ENCODE measurements at regions not wholly inside any gene's neighbourhood (a gene's known extent, or its start where the extent isn't known, plus 50 kb on each side); places are given as distances from the start of the nearest gene placed in this dataset.

GRCh38 chr12:108446766-108447165, 68.3 kb upstream of the FICD start:
- no peak for DNase-seq (ENCODE audit: low read depth in 1 of 2, low spot score in 1 of 2)
- CTCF ChIA-PET: no interaction called here
- POLR2A ChIA-PET: no interaction called here

GRCh38 chr12:108442910-108443309, 72.2 kb upstream of the FICD start:
- WGBS (ENCODE audit: missing lambda C conversion rate): 46% methylated on average over 8 of the region's 8 CpGs
- FAIRE-seq (no peak), ATAC-seq (no peak), DNase-seq (ENCODE audit: low read depth in 1 of 2, low spot score in 1 of 2) (no peak)
- Histone ChIP-seq H3K4me1 (no peaks in the 10 kb centered on the region), H3K27ac (no peak overlapping the region), H3K9me3 (no peaks in the 10 kb centered on the region), H3K4me2 (no peak overlapping the region), H3K4me3 (no peak overlapping the region)
- TF ChIP-seq MAX (IDR thresholded peaks at IDR 0.05) (no peak), CHD2 (IDR thresholded peaks at IDR 0.05; ENCODE audit: low read length, partially characterized antibody) (no peak), POLR2A (IDR thresholded peaks at IDR 0.05; ENCODE audit: low read length) (no peak), PBX3 (IDR thresholded peaks at IDR 0.05) (no peak), KDM5A (IDR thresholded peaks at IDR 0.05) (no peak), TFCP2L1 (CRISPR knock-in tag; IDR thresholded peaks at IDR 0.05) (no peak), NR3C1 (IDR thresholded peaks at IDR 0.05) (no peak), FOSB (CRISPR knock-in tag; IDR thresholded peaks at IDR 0.05) (no peak), EHMT2 (IDR thresholded peaks at IDR 0.05; ENCODE audit: low read depth) (no peak), ZNF302 (CRISPR knock-in tag; IDR thresholded peaks at IDR 0.05) (no peak)
- ChIA-PET POLR2A (no interaction called here), CTCF (no interaction called here)

More at GRCh38 chr12:108446766-108447165, 68.3 kb upstream of the FICD start:
- WGBS (ENCODE audit: missing lambda C conversion rate): 3% methylated on average over 5 of the region's 5 CpGs
- TF ChIP-seq RAD21 (conservative IDR thresholded peaks at IDR 0.05 in 1 of 2, IDR thresholded peaks at IDR 0.05 in 1 of 2) (no peak), ATOH8 (CRISPR knock-in tag; IDR thresholded peaks at IDR 0.05; ENCODE audit: low read depth) (no peak), E2F6 (IDR thresholded peaks at IDR 0.05; ENCODE audit: borderline replicate concordance, low read depth) (no peak), KDM5A (IDR thresholded peaks at IDR 0.05) (no peak), CHD4 (IDR thresholded peaks at IDR 0.05; ENCODE audit: borderline replicate concordance) (no peak), ZSCAN20 (CRISPR knock-in tag; IDR thresholded peaks at IDR 0.05) (no peak)
- FAIRE-seq: no peak
- H3K4me2 ChIP-seq: no peak overlapping the region
- H3K4me3 ChIP-seq: no peak overlapping the region
- ATAC-seq: no peak
- no peak overlapping the region for H3K27ac ChIP-seq
- no peaks in the 10 kb centered on the region for H3K4me1 ChIP-seq
- no peaks in the 10 kb centered on the region for H3K9me3 ChIP-seq

GRCh38 chr12:108442067-108442466, 73.0 kb upstream of the FICD start:
- ChIA-PET CTCF (no interaction called here), POLR2A (no interaction called here)
- FAIRE-seq: no peak
- Histone ChIP-seq H3K4me3 (no peak overlapping the region), H3K4me1 (no peaks in the 10 kb centered on the region), H3K9me3 (no peaks in the 10 kb centered on the region), H3K4me2 (no peak overlapping the region), H3K27ac (no peak overlapping the region)
- WGBS (ENCODE audit: missing lambda C conversion rate): under 1% methylated on average over 3 of the region's 3 CpGs
- no peak for ATAC-seq
- TF ChIP-seq USF2 (IDR thresholded peaks at IDR 0.05) (no peak), HOXB13 (CRISPR knock-in tag; IDR thresholded peaks at IDR 0.05; ENCODE audit: low read depth) (no peak), NPAS2 (CRISPR knock-in tag; IDR thresholded peaks at IDR 0.05; ENCODE audit: borderline replicate concordance) (no peak), MAFK (IDR thresholded peaks at IDR 0.05; ENCODE audit: partially characterized antibody) (no peak), MAZ (IDR thresholded peaks at IDR 0.05; ENCODE audit: borderline replicate concordance, low read depth, low read length) (no peak), FOSB (CRISPR knock-in tag; IDR thresholded peaks at IDR 0.05) (no peak), JUN (IDR thresholded peaks at IDR 0.05) (no peak), EHMT2 (IDR thresholded peaks at IDR 0.05; ENCODE audit: low read depth) (no peak), MYC (IDR thresholded peaks at IDR 0.05; ENCODE audit: borderline replicate concordance, low read length) (no peak), CEBPB (IDR thresholded peaks at IDR 0.05) (no peak), POLR2A (IDR thresholded peaks at IDR 0.05; ENCODE audit: low read length) (no peak), HES2 (IDR thresholded peaks at IDR 0.05) (no peak), RFX5 (IDR thresholded peaks at IDR 0.05) (no peak), EP300 (IDR thresholded peaks at IDR 0.05) (no peak), JUNB (IDR thresholded peaks at IDR 0.05) (no peak), ELK1 (IDR thresholded peaks at IDR 0.05; ENCODE audit: low read depth, low read length) (no peak), NFE2L2 (conservative IDR thresholded peaks at IDR 0.05; ENCODE audit: low read length) (no peak)
- no peak for DNase-seq (ENCODE audit: low read depth in 1 of 2, low spot score in 1 of 2)
